ENCODE measurements at regions not wholly inside any gene's neighbourhood (a gene's known extent, or its start where the extent isn't known, plus 50 kb on each side); places are given as distances from the start of the nearest gene placed in this dataset.
"Not testable (repeated sequence)": the region's sequence is repeated elsewhere in the genome, so short reads cannot be mapped to it uniquely, and the experiment has no call there.

GRCh38 chr4:117175369-117175768 lies 90.0 kb upstream of the TRAM1L1 start:
- H3K27me3 Mint-ChIP-seq; H3K36me3 ChIP-seq (ENCODE audit: control insufficient read depth, insufficient read depth, low read length); DNase-seq; ATAC-seq (ENCODE audit: low read depth in 2 of 2); H3K9me3 ChIP-seq (ENCODE audit: control insufficient read depth in 2 of 2, low read length in 2 of 2); H3K4me1 Mint-ChIP-seq; H3K4me3 ChIP-seq (ENCODE audit: low read depth, low read length); H3K4me1 ChIP-seq (ENCODE audit: control insufficient read depth, insufficient read depth, low read length, poor library complexity, severe bottlenecking); H3K36me3 Mint-ChIP-seq; H3K27ac ChIP-seq (ENCODE audit: insufficient read depth, low read length, poor library complexity, severe bottlenecking); H3K27ac Mint-ChIP-seq; H3K27me3 ChIP-seq (ENCODE audit: control insufficient read depth, insufficient read depth, low read length): not testable (repeated sequence)
- peaks cover 3 to 15% (median 6%) of the 10 kb centered on the region in 7 donors for H3K9me3 Mint-ChIP-seq
- H3K4me3 Mint-ChIP-seq, result peak overlapping the region in 1 of 4 donors; percentile 7

DNA sequence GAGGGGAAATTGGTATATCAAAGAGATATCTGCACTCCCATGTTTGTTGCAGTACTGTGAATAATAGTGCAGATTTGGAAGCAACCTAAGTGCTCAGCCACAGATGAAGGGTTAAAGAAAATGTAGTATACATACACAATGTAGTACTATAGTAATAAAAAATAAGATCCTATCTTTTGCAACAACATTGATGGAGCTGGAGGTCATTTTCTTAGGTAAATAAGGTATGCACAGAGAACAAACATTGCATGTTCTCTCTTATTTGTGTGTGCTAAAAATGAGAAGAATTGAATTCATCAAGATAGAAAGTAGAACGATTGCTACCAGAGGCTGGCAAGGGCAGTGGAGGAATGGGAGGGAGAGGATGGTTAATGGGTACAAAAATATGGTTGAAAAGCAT lies 117.9 kb upstream of the TRAM1L1 start:
- Mint-ChIP-seq H3K9me3 (peaks cover 0 to 8% (median 4%) of the 10 kb centered on the region in 7 donors), H3K4me1 (no peaks in the 10 kb centered on the region), H3K4me3 (no peak overlapping the region), H3K36me3 (no peaks in the 10 kb centered on the region), H3K27me3 (peaks cover 4% of the 10 kb centered on the region), H3K27ac (no peak overlapping the region)
- no peak for ATAC-seq (ENCODE audit: low read depth in 2 of 2)
- Histone ChIP-seq H3K36me3 (ENCODE audit: control insufficient read depth, insufficient read depth, low read length) (no peaks in the 10 kb centered on the region), H3K9me3 (ENCODE audit: control insufficient read depth in 2 of 2, low read length in 2 of 2) (peaks cover 0 to 4% of the 10 kb centered on the region in 2 experiments), H3K27me3 (ENCODE audit: control insufficient read depth, insufficient read depth, low read length) (no peaks in the 10 kb centered on the region), H3K4me1 (ENCODE audit: control insufficient read depth, insufficient read depth, low read length, poor library complexity, severe bottlenecking) (no peaks in the 10 kb centered on the region), H3K27ac (ENCODE audit: insufficient read depth, low read length, poor library complexity, severe bottlenecking) (no peak overlapping the region), H3K4me3 (ENCODE audit: low read depth, low read length) (no peak overlapping the region)
- DNase-seq, result no peak

DNA sequence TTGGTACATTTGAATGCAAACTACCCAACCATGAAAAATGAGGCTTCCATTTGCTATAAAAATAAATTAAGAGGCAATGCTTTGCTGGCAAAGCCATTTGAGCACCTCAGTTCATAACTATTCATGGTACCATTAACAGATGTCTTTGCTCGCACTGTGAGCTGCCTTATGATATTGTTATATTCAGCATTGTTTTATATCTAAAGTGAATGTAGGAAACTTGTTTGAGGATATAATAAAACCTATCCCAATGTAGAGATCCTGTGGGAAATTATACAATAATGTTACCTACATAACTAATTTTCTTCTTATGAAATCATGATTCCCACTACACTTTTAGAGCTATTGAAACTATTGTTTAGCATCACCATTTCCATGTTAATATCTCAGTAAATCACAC lies 125.2 kb upstream of the TRAM1L1 start:
- H3K36me3 ChIP-seq (ENCODE audit: control insufficient read depth, insufficient read depth, low read length), result no peaks in the 10 kb centered on the region
- no peak for DNase-seq
- H3K4me1 Mint-ChIP-seq, result no peaks in the 10 kb centered on the region
- no peak overlapping the region for H3K4me3 ChIP-seq (ENCODE audit: low read depth, low read length)
- no peaks in the 10 kb centered on the region for H3K4me1 ChIP-seq (ENCODE audit: control insufficient read depth, insufficient read depth, low read length, poor library complexity, severe bottlenecking)
- no peak overlapping the region for H3K27ac Mint-ChIP-seq
- no peaks in the 10 kb centered on the region for H3K9me3 ChIP-seq (ENCODE audit: control insufficient read depth in 2 of 2, low read length in 2 of 2)
- no peaks in the 10 kb centered on the region for H3K36me3 Mint-ChIP-seq
- H3K27me3 ChIP-seq (ENCODE audit: control insufficient read depth, insufficient read depth, low read length), result no peaks in the 10 kb centered on the region
- peaks cover under 1% of the 10 kb centered on the region for H3K27me3 Mint-ChIP-seq
- no peak overlapping the region for H3K27ac ChIP-seq (ENCODE audit: insufficient read depth, low read length, poor library complexity, severe bottlenecking)
- no peak overlapping the region for H3K4me3 Mint-ChIP-seq
- H3K9me3 Mint-ChIP-seq, result peaks cover 0 to 10% (median 4%) of the 10 kb centered on the region in 7 donors
- ATAC-seq (ENCODE audit: low read depth in 2 of 2), result no peak

GRCh38 chr4:117224256-117224655 lies 138.9 kb upstream of the TRAM1L1 start:
- Mint-ChIP-seq H3K36me3 (no peaks in the 10 kb centered on the region), H3K27ac (no peak overlapping the region), H3K4me3 (no peak overlapping the region), H3K27me3 (no peaks in the 10 kb centered on the region), H3K4me1 (no peaks in the 10 kb centered on the region), H3K9me3 (peaks cover 0 to 9% (median 4%) of the 10 kb centered on the region in 7 donors)
- DNase-seq (no peak), ATAC-seq (ENCODE audit: low read depth in 2 of 2) (no peak)
- H3K36me3 ChIP-seq (ENCODE audit: control insufficient read depth, insufficient read depth, low read length), result no peaks in the 10 kb centered on the region
- H3K4me1 ChIP-seq (ENCODE audit: control insufficient read depth, insufficient read depth, low read length, poor library complexity, severe bottlenecking), result no peaks in the 10 kb centered on the region
- H3K27ac ChIP-seq (ENCODE audit: insufficient read depth, low read length, poor library complexity, severe bottlenecking), result no peak overlapping the region
- H3K27me3 ChIP-seq (ENCODE audit: control insufficient read depth, insufficient read depth, low read length), result no peaks in the 10 kb centered on the region
- no peak overlapping the region for H3K4me3 ChIP-seq (ENCODE audit: low read depth, low read length)
- H3K9me3 ChIP-seq (ENCODE audit: control insufficient read depth in 2 of 2, low read length in 2 of 2), result no peaks in the 10 kb centered on the region

DNA sequence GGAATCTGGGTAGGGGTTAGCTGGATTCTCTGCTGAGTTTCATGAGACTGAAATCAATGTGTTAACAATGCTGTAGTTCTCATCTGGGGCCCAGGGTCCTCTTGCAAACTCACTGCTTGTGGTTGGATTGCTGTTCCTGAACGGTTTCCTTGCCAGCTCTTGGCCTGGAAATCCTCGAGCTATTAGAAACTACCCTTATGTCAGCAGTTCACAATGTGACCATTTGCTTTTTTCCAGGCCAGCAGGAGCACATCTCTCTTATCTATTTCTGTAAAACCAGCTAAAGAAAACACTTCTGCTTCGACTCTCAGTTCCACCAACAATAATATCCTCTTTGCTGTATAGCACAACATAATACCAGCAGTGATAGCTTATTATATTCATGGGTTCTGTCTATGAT lies 140.1 kb upstream of the TRAM1L1 start:
- H3K4me1 Mint-ChIP-seq, result no peaks in the 10 kb centered on the region
- no peaks in the 10 kb centered on the region for H3K27me3 Mint-ChIP-seq
- no peak for ATAC-seq (ENCODE audit: low read depth in 2 of 2)
- H3K4me3 ChIP-seq (ENCODE audit: low read depth, low read length), result no peak overlapping the region
- no peaks in the 10 kb centered on the region for H3K27me3 ChIP-seq (ENCODE audit: control insufficient read depth, insufficient read depth, low read length)
- no peaks in the 10 kb centered on the region for H3K36me3 Mint-ChIP-seq
- peaks cover 0 to 9% (median 5%) of the 10 kb centered on the region in 7 donors for H3K9me3 Mint-ChIP-seq
- H3K9me3 ChIP-seq (ENCODE audit: control insufficient read depth in 2 of 2, low read length in 2 of 2), result no peaks in the 10 kb centered on the region
- H3K36me3 ChIP-seq (ENCODE audit: control insufficient read depth, insufficient read depth, low read length), result no peaks in the 10 kb centered on the region
- no peak overlapping the region for H3K4me3 Mint-ChIP-seq
- DNase-seq, result no peak
- H3K27ac ChIP-seq (ENCODE audit: insufficient read depth, low read length, poor library complexity, severe bottlenecking), result no peak overlapping the region
- no peak overlapping the region for H3K27ac Mint-ChIP-seq
- H3K4me1 ChIP-seq (ENCODE audit: control insufficient read depth, insufficient read depth, low read length, poor library complexity, severe bottlenecking), result no peaks in the 10 kb centered on the region

DNA sequence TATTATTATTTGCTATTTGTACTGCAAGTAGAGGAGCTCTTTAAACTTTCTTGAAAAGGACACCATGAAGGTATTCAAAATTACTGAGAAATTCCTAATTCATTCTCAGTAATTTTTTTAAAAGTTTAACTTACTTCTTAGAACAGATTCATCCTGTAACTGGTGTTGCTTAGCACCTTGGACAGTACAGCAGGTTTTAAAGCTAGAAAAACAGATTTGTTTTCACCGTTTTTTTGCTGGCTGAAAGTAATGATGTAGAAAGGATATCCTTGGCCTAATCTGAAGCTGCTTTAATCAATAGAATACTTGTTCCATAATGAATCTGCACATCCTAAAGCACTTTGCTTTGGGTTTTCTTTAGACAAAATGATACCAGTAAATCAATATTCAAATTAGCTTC lies 142.5 kb upstream of the TRAM1L1 start:
- H3K9me3 Mint-ChIP-seq, result peaks cover 0 to 14% (median 3%) of the 10 kb centered on the region in 7 donors
- Histone ChIP-seq H3K36me3 (ENCODE audit: control insufficient read depth, insufficient read depth, low read length) (no peaks in the 10 kb centered on the region), H3K27ac (ENCODE audit: insufficient read depth, low read length, poor library complexity, severe bottlenecking) (no peak overlapping the region), H3K4me1 (ENCODE audit: control insufficient read depth, insufficient read depth, low read length, poor library complexity, severe bottlenecking) (no peaks in the 10 kb centered on the region), H3K4me3 (ENCODE audit: low read depth, low read length) (no peak overlapping the region), H3K9me3 (ENCODE audit: control insufficient read depth in 2 of 2, low read length in 2 of 2) (no peaks in the 10 kb centered on the region), H3K27me3 (ENCODE audit: control insufficient read depth, insufficient read depth, low read length) (no peaks in the 10 kb centered on the region)
- DNase-seq, result no peak
- ATAC-seq (ENCODE audit: low read depth in 2 of 2), result no peak
- H3K4me1 Mint-ChIP-seq, result no peaks in the 10 kb centered on the region
- H3K4me3 Mint-ChIP-seq, result no peak overlapping the region
- H3K27ac Mint-ChIP-seq, result no peak overlapping the region
- H3K36me3 Mint-ChIP-seq, result no peaks in the 10 kb centered on the region
- H3K27me3 Mint-ChIP-seq, result no peaks in the 10 kb centered on the region

- Histone ChIP-seq H3K36me3 (ENCODE audit: control insufficient read depth, insufficient read depth, low read length) (no peaks in the 10 kb centered on the region), H3K4me1 (ENCODE audit: control insufficient read depth, insufficient read depth, low read length, poor library complexity, severe bottlenecking) (no peaks in the 10 kb centered on the region), H3K27me3 (ENCODE audit: control insufficient read depth, insufficient read depth, low read length) (no peaks in the 10 kb centered on the region), H3K9me3 (ENCODE audit: control insufficient read depth in 2 of 2, low read length in 2 of 2) (no peaks in the 10 kb centered on the region), H3K4me3 (ENCODE audit: low read depth, low read length) (no peak overlapping the region), H3K27ac (ENCODE audit: insufficient read depth, low read length, poor library complexity, severe bottlenecking) (no peak overlapping the region)
- Mint-ChIP-seq H3K9me3 (peaks cover 0 to 8% (median 0%) of the 10 kb centered on the region in 7 donors), H3K4me1 (no peaks in the 10 kb centered on the region), H3K4me3 (no peak overlapping the region), H3K27ac (no peak overlapping the region), H3K27me3 (no peaks in the 10 kb centered on the region), H3K36me3 (no peaks in the 10 kb centered on the region)
- no peak for ATAC-seq (ENCODE audit: low read depth in 2 of 2)
- DNase-seq, result no peak
These were observed 154.1 kb upstream of the TRAM1L1 start for GRCh38 chr4:117239434-117239833.

DNA sequence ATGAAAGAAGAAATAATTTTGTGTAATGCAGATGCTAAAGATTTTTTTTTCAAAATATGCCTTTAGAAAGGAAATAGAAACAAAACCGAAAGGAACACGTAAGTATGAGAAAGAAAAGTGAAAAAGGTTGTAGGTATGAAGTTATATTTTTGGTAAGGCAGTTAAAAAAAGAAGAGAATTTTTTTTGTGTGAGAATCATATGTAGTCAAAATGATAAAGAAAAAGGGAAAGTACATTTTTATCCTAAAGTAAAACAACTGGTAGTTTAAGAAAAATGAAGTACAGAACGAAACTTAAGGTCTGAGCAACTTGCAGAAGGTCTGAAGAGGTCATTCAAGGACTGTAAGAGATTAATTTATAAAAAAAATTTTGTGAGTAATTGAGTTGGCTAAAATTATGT lies 164.0 kb upstream of the TRAM1L1 start:
- H3K27ac ChIP-seq (ENCODE audit: insufficient read depth, low read length, poor library complexity, severe bottlenecking), result no peak overlapping the region
- no peaks in the 10 kb centered on the region for H3K9me3 ChIP-seq (ENCODE audit: control insufficient read depth in 2 of 2, low read length in 2 of 2)
- no peaks in the 10 kb centered on the region for H3K4me1 ChIP-seq (ENCODE audit: control insufficient read depth, insufficient read depth, low read length, poor library complexity, severe bottlenecking)
- ATAC-seq (ENCODE audit: low read depth in 2 of 2) (no peak), DNase-seq (no peak)
- Mint-ChIP-seq H3K27ac (no peak overlapping the region), H3K27me3 (no peaks in the 10 kb centered on the region), H3K4me1 (no peaks in the 10 kb centered on the region), H3K4me3 (no peak overlapping the region), H3K36me3 (peaks cover 3% of the 10 kb centered on the region), H3K9me3 (peaks cover 0 to 25% (median 13%) of the 10 kb centered on the region in 7 donors)
- no peaks in the 10 kb centered on the region for H3K36me3 ChIP-seq (ENCODE audit: control insufficient read depth, insufficient read depth, low read length)
- no peaks in the 10 kb centered on the region for H3K27me3 ChIP-seq (ENCODE audit: control insufficient read depth, insufficient read depth, low read length)
- H3K4me3 ChIP-seq (ENCODE audit: low read depth, low read length), result no peak overlapping the region

Measured in CD4-positive, CD25-positive, alpha-beta regulatory T cell (primary cell).